Left renal cortex interstitium (tissue), 4 donors: ENCODE measurements at regions not wholly inside any gene's neighbourhood (a gene's known extent, or its start where the extent isn't known, plus 50 kb on each side); places are given as distances from the start of the nearest gene placed in this dataset.

ENCODE experiments used
- DNase-seq, 4 donors: peaks; one replicate each; pipeline ENCODE4 v3.0.0-alpha.2; 2013; ENCODE audit warnings: low read depth in 4 of 4, low spot score in 2 of 4, missing footprints in 1 of 4

- DNase-seq = no peak
Observed at GRCh38 chr12:24608637-24609285, 340.1 kb downstream of the BCAT1 start.

- no peak for DNase-seq
Observed at GRCh38 chr12:24608108-24608507, 340.8 kb downstream of the BCAT1 start.

- DNase-seq = no peak
Observed at GRCh38 chr12:24605916-24606315, 343.0 kb downstream of the BCAT1 start.

GRCh38 chr12:24605466-24605865, 343.4 kb downstream of the BCAT1 start:
- DNase-seq = no peak

- DNase-seq = no peak
Observed at GRCh38 chr12:24603371-24603770, 345.5 kb downstream of the BCAT1 start.

- DNase-seq = no peak
Observed at GRCh38 chr12:24600996-24601395, 347.9 kb downstream of the BCAT1 start.

- no peak for DNase-seq
Observed at GRCh38 chr12:24600551-24600950, 348.4 kb downstream of the BCAT1 start.

- no peak for DNase-seq
Observed at GRCh38 chr12:24599736-24600135, 349.2 kb downstream of the BCAT1 start.

- no peak for DNase-seq
Observed at GRCh38 chr12:24597580-24597979, 351.3 kb downstream of the BCAT1 start.

- no peak for DNase-seq
Observed at GRCh38 chr12:24596768-24597388, 352.0 kb downstream of the BCAT1 start.

GRCh38 chr12:24595652-24596235, 353.2 kb downstream of the BCAT1 start:
- no peak for DNase-seq

GRCh38 chr12:24591715-24592440, 357.0 kb downstream of the BCAT1 start:
- no peak for DNase-seq

- DNase-seq = no peak
Observed at GRCh38 chr12:24591079-24591626, 357.7 kb downstream of the BCAT1 start.

GRCh38 chr12:24586293-24586692, 362.6 kb downstream of the BCAT1 start:
- no peak for DNase-seq

GRCh38 chr12:24584032-24584675, 364.7 kb downstream of the BCAT1 start:
- DNase-seq = no peak

GRCh38 chr12:24582954-24583601, 365.8 kb downstream of the BCAT1 start:
- DNase-seq = no peak

GRCh38 chr12:24574538-24574937, 374.4 kb downstream of the BCAT1 start:
- DNase-seq = no peak

GRCh38 chr12:24573621-24574020, 375.3 kb downstream of the BCAT1 start:
- DNase-seq = no peak

GRCh38 chr12:24565300-24565699, 383.6 kb downstream of the BCAT1 start:
- DNase-seq = no peak

- DNase-seq = peak; percentile 40 to 79 (median 64)
Observed at GRCh38 chr12:24562771-24563431, 386.0 kb downstream of the BCAT1 start.
